Mesodermal cell (in vitro differentiated cells): ENCODE measurements at regions not wholly inside any gene's neighbourhood (a gene's known extent, or its start where the extent isn't known, plus 50 kb on each side); places are given as distances from the start of the nearest gene placed in this dataset.

Source experiments
- H3K27ac ChIP-seq: 2 replicates; pipeline ENCODE4 v1.7.0; 2013; ENCODE audit warnings: mild to moderate bottlenecking, low read depth, low read length, moderate library complexity; ENCODE audit not compliant: severe bottlenecking
- H3K36me3 ChIP-seq: 2 replicates; pipeline ENCODE4 v1.7.1; 2013; ENCODE audit warnings: mild to moderate bottlenecking, low read length, moderate library complexity; ENCODE audit not compliant: control insufficient read depth, insufficient read depth
- H3K4me1 ChIP-seq: one replicate; pipeline ENCODE4 v1.7.1; 2013; ENCODE audit warnings: mild to moderate bottlenecking, low read length; ENCODE audit not compliant: insufficient read depth, control insufficient read depth, poor library complexity, severe bottlenecking
- H3K4me3 ChIP-seq: 2 replicates; pipeline ENCODE4 v1.7.0; 2013; ENCODE audit warnings: low read length, control low read depth, mild to moderate bottlenecking; ENCODE audit not compliant: insufficient read depth, poor library complexity, severe bottlenecking; ENCODE audit errors: extremely low read depth
- H3K9me3 ChIP-seq: 2 replicates; pipeline ENCODE4 v1.7.1; 2013; ENCODE audit warnings: mild to moderate bottlenecking, low read length, moderate library complexity; ENCODE audit not compliant: control insufficient read depth
- WGBS, 2 experiments: methylation state at CpG; one replicate each; pipeline ENCODE4 v1.1.5; 2013; ENCODE audit warnings: missing lambda C conversion rate in 2 of 2; ENCODE audit not compliant: insufficient coverage in 2 of 2; 5-methylcytosine and 5-hydroxymethylcytosine counted together

DNA sequence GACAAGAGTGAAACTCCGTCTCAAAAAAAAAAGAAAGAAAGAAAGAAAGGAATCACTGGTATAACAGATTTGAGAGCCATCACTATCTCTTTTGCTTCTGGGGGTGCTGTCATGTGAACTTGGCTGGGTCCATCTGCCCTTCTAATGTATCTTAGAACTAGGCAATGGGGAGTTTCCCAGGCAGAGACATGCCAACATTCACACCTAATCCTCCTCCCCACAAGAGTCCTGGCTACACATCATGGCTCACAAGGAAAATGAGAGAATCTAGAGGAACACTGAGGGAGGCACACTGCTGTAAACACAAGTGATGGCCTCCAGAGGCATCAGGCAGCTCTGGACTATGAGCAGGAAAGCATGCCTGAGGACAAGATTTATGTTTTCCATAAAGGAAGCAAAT, 67.8 kb upstream of the PPP2R3A start:
- H3K36me3 ChIP-seq: no peaks in the 10 kb centered on the region
- H3K4me3 ChIP-seq: no peak overlapping the region
- 100% methylated on average over 1 of the region's 1 CpG; no CpG with 5 or more reads in 1 of the 2 experiments for WGBS, 2 experiments
- peaks cover 4% of the 10 kb centered on the region for H3K4me1 ChIP-seq
- no peak overlapping the region for H3K27ac ChIP-seq
- H3K9me3 ChIP-seq: no peaks in the 10 kb centered on the region

DNA sequence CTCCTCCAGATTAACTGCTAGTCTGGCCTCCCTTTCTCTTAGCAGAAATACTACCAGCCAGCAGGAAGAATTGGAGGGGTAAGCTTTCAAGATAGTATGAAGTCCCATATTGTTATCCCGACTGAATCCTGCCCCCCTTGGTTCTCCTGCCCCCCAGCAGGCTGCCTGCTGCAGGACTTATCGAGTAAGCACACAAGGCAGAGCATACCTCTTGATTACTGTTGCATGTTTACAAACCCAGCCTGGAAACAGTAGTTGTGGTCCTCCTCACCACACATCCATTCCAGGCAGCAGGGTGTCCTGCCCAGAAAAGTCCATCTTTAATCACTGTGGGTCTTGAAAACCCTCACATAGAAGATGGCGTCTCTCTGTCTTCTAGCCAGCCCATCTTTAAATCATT, 66.8 kb upstream of the PPP2R3A start:
- Histone ChIP-seq H3K36me3 (no peaks in the 10 kb centered on the region), H3K27ac (no peak overlapping the region), H3K4me1 (peaks cover 4% of the 10 kb centered on the region), H3K4me3 (no peak overlapping the region), H3K9me3 (no peaks in the 10 kb centered on the region)
- WGBS, 2 experiments: 80 to 100% methylated on average over 1 of the region's 3 CpGs

DNA sequence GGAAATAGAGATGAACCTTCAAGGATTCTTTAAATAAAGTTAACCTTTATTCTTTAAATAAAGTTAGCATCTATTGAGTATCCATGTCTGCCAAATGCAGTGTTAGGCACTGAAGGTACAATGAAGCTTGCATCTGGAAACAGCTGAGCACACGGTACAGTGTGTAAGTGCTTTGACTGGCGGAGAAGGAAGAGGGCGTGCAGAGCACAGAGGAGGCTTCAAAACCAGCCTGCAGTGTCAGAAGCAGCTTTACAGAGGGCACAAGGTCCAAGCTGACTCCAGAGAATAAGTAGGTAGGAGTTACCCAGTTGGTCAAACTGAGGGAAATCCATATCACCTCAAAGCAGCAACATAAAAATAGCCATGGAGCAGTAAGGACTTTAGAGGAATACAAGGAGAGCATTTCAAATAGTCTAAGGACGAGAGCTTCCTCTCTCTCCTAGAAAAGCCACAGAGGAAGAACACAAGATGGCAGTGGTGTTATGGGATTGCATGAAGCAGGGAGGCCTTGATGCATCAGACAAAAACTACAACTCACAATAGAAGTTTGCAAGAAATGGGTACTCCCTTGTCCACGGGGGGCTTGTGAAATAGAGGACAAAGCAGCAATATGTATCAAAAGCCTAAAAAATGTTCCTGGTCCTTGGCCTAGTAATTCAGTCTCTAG, 60.3 kb upstream of the PPP2R3A start:
- H3K4me3 ChIP-seq: no peak overlapping the region
- WGBS, 2 experiments: 81 to 85% methylated on average over 4 of the region's 5 CpGs
- no peaks in the 10 kb centered on the region for H3K9me3 ChIP-seq
- no peaks in the 10 kb centered on the region for H3K4me1 ChIP-seq
- no peaks in the 10 kb centered on the region for H3K36me3 ChIP-seq
- no peak overlapping the region for H3K27ac ChIP-seq

DNA sequence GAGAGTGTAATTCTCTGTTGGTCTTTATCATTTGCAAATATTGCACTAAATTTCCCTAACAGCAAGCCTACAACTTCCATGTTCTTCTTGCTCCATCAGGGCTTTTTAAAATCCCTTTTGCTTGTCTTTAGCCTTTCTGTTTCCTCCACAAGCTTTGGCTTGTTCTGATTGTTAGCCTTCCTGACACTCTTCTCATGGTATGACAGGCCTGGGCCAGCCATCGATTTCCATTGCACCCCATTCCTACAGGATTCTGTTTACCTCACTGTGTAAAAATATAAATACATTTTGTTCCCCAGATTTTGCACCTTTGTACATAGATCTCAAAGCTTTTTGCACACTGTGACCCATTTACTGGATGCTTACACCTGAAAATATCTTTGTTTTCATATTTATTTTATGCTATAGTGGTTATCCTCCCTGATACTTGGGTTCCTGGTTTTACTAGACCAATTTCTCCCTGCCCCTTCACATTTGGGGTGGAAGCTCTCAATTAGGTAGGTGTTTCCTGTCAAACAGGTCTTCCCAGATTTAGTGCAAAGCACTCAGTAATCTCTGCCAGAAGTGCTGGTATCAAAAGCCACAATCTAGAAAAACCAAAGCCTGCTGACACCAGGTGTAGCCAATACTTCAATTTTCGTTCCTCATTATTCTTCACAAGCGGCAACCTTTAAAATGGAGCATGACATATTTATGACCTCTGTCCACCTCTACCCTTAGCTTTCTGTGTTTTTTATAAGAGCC, 57.9 kb upstream of the PPP2R3A start:
- Histone ChIP-seq H3K4me3 (no peak overlapping the region), H3K4me1 (no peaks in the 10 kb centered on the region), H3K36me3 (no peaks in the 10 kb centered on the region), H3K9me3 (no peaks in the 10 kb centered on the region), H3K27ac (no peak overlapping the region)
- WGBS, 2 experiments: 87 to 100% methylated on average over 3 of the region's 3 CpGs

DNA sequence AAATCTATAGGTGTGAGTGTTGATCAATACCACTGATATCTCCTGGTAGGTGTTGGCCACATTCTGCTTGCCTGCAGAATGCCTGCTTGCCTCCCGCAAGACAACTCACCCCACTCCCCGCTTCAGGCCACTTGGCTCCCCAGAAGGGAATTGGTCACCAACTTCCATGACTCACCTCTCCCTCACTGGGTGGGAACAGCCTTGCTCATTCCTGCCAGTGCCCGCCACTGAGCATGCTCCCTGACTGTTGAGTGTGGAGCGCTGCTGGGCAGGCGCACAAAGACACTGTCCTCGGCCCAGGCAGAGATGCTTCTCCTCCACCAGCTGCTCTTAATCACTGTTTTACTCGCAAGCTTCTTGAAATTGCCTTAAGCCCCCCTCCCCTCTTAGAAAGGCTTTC, 57.3 kb upstream of the PPP2R3A start:
- H3K27ac ChIP-seq: no peak overlapping the region
- H3K4me1 ChIP-seq: no peaks in the 10 kb centered on the region
- no peaks in the 10 kb centered on the region for H3K36me3 ChIP-seq
- H3K4me3 ChIP-seq: no peak overlapping the region
- 92 to 96% methylated on average over 6 to 7 of the region's 7 CpGs for whole genome bisulfite sequencing, 2 experiments
- H3K9me3 ChIP-seq: no peaks in the 10 kb centered on the region

DNA sequence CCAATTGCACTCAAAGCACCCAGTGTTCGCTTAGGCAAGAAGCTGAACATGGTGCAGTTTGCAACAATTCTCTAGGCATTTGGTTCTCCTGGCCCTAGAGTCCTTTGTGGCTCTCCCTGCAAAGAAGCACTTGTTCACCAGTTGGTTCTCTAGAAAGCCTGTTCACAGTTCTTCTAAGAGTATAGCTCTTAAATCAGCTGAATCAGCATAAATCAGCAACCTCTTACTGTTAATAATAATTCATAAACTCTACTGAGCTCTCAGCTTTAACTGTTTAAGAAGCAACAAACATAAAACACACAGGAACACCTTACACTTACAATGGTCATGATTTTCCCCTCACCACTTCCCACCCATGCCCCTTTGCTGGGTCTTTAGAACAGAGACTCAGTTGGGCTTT, 56.8 kb upstream of the PPP2R3A start:
- no peaks in the 10 kb centered on the region for H3K9me3 ChIP-seq
- H3K4me3 ChIP-seq: no peak overlapping the region
- H3K36me3 ChIP-seq: no peaks in the 10 kb centered on the region
- H3K4me1 ChIP-seq: no peaks in the 10 kb centered on the region
- no peak overlapping the region for H3K27ac ChIP-seq
- 100% methylated on average over 1 of the region's 1 CpG for WGBS, 2 experiments

DNA sequence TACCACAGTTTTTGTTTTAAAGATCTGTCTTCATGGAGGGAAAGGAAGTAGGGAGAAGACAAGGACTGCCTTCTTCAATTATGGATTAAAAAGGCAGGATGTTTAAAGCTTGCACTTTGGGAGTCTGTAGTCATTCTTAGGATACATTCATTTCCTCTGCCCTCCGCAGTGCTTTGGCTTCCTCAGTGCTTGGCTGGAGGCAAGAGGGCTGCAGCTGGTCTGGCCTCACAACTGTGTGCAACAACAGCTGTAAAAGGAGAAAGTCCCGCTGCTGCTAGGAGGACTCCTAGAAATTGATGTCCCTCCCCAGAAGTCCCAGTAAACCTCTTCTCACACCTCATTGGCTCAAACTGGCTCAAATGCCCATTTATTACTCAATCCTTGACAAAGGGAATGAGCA, 54.4 kb upstream of the PPP2R3A start:
- H3K9me3 ChIP-seq: no peaks in the 10 kb centered on the region
- WGBS, 2 experiments: 70 to 100% methylated on average over 1 to 2 of the region's 2 CpGs

DNA sequence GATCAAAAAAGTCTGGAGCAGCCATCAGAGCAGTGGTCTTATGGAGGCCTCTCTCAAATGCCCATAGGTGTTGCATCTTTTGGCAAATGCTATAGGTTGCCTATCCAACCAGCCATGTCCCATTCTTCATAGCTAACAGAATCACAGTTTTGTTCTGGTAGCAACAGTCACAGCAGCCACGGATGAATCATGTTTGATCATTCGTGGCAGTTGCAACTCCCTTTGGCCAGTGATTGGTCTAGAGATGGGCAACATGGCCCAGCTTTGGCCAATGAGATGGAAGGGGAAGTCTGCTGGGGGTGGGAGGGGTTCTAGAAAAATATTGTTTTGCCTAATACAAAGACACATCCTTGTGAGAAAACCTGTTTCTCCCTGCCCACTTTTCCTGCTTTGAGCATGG, 50.3 kb upstream of the PPP2R3A start:
- Histone ChIP-seq H3K27ac (no peak overlapping the region), H3K4me1 (no peaks in the 10 kb centered on the region), H3K36me3 (no peaks in the 10 kb centered on the region), H3K4me3 (no peak overlapping the region), H3K9me3 (no peaks in the 10 kb centered on the region)
- WGBS, 2 experiments: 83% methylated on average over 2 of the region's 2 CpGs; no CpG with 5 or more reads in 1 of the 2 experiments

More for the DNA sequence above, 54.4 kb upstream of the PPP2R3A start:
- no peaks in the 10 kb centered on the region for H3K4me1 ChIP-seq
- no peak overlapping the region for H3K27ac ChIP-seq
- no peaks in the 10 kb centered on the region for H3K36me3 ChIP-seq
- no peak overlapping the region for H3K4me3 ChIP-seq
